ENCODE measurements at regions not wholly inside any gene's neighbourhood (a gene's known extent, or its start where the extent isn't known, plus 50 kb on each side); places are given as distances from the start of the nearest gene placed in this dataset.

DNA sequence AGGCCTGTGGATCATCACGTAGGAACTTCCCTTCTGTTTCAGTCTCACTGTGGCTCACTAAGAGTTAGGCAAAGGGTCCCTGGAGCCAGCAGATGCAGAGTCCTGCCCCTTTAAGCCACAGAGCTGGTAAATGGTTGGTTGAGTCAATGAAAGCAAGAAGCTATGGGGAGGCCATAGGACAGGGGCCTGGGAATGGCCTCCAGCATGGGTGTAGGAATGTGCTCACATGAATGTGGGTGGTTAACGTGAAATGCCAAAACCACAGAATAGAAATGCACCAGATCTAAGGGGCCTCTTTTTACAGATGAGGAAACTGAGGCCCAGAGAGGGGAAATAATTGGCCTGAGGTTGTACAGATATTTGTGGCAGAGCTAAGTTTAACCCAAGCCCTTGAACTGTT is 150.3 kb downstream of the TLE3 start:
- Histone ChIP-seq H4K20me1 (ENCODE audit: insufficient read depth, low read length) (no peaks in the 10 kb centered on the region), H3K36me3 (ENCODE audit: insufficient read depth, low read length) (no peaks in the 10 kb centered on the region), H3K4me1 (ENCODE audit: insufficient read depth, low read length, poor library complexity, severe bottlenecking) (no peaks in the 10 kb centered on the region), H3K4me3 (ENCODE audit: low read depth, low read length, poor library complexity, severe bottlenecking) (no peak overlapping the region), H3K9me2 (ENCODE audit: insufficient read depth, low read length) (no peaks in the 10 kb centered on the region), H3K79me2 (ENCODE audit: insufficient read depth, low read depth, low read length) (no peaks in the 10 kb centered on the region), H3K9me3 (ENCODE audit: low read length) (no peaks in the 10 kb centered on the region), H3K4me2 (ENCODE audit: low read length) (no peak overlapping the region), H3K27ac (ENCODE audit: low read depth, low read length, poor library complexity, severe bottlenecking) (no peak overlapping the region), H2AFZ (ENCODE audit: low read length) (no peak overlapping the region)
- TF ChIP-seq, protein P1, sequence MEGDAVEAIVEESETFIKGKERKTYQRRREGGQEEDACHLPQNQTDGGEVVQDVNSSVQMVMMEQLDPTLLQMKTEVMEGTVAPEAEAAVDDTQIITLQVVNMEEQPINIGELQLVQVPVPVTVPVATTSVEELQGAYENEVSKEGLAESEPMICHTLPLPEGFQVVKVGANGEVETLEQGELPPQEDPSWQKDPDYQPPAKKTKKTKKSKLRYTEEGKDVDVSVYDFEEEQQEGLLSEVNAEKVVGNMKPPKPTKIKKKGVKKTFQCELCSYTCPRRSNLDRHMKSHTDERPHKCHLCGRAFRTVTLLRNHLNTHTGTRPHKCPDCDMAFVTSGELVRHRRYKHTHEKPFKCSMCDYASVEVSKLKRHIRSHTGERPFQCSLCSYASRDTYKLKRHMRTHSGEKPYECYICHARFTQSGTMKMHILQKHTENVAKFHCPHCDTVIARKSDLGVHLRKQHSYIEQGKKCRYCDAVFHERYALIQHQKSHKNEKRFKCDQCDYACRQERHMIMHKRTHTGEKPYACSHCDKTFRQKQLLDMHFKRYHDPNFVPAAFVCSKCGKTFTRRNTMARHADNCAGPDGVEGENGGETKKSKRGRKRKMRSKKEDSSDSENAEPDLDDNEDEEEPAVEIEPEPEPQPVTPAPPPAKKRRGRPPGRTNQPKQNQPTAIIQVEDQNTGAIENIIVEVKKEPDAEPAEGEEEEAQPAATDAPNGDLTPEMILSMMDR (conservative IDR thresholded peaks at IDR 0.05; ENCODE audit: low read length) = no peak
- no peak for TF ChIP-seq EZH2phosphoT487 (IDR thresholded peaks at IDR 0.05; ENCODE audit: borderline replicate concordance, low read depth, low read length)
- no TSS peak for BruUV-seq (replicated peaks)
- ChIA-PET CTCF (ENCODE audit: unreplicated experiment) (no interaction called here), POLR2A (interaction anchor here (1.2 kb wide), 1 partner anchor 11 kb away, joined by 4 read pairs; no protein-coding TSS in a partner anchor)
- intact Hi-C loops (cut with micrococcal nuclease; ENCODE audit: unreplicated experiment) = no loop called here
- DNase-seq (ENCODE audit: low spot score) = no peak

DNA sequence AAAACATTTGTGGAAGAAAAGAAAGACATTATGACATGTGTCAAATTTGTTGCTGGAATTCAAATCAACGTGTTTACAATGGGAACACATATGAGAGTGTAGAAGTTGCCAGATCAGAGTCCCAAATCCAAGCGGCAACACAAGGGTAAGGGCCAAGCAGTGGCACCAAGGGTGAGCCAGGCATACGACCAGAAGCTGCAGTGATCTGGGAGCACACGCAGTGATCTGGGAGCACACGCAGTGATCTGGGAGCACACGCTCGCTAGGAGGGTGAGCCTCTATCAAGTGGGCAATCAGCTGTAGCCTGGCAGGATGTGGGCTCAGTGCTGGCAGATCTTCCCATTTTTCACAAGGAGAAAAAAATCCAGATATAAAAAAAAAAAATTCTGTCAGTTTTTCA is 148.2 kb downstream of the TLE3 start:
- Histone ChIP-seq H2AFZ (ENCODE audit: low read length) (no peak overlapping the region), H3K27ac (ENCODE audit: low read depth, low read length, poor library complexity, severe bottlenecking) (no peak overlapping the region), H3K4me2 (ENCODE audit: low read length) (no peak overlapping the region), H3K79me2 (ENCODE audit: insufficient read depth, low read depth, low read length) (no peaks in the 10 kb centered on the region), H3K4me3 (ENCODE audit: low read depth, low read length, poor library complexity, severe bottlenecking) (no peak overlapping the region), H3K4me1 (ENCODE audit: insufficient read depth, low read length, poor library complexity, severe bottlenecking) (no peaks in the 10 kb centered on the region), H3K9me2 (ENCODE audit: insufficient read depth, low read length) (no peaks in the 10 kb centered on the region), H3K36me3 (ENCODE audit: insufficient read depth, low read length) (no peaks in the 10 kb centered on the region), H3K9me3 (ENCODE audit: low read length) (no peaks in the 10 kb centered on the region), H4K20me1 (ENCODE audit: insufficient read depth, low read length) (no peaks in the 10 kb centered on the region)
- ChIA-PET CTCF (ENCODE audit: unreplicated experiment) (interaction anchor here (0.5 kb wide), 1 partner anchor 147 kb away, joined by 3 read pairs; no protein-coding TSS in a partner anchor), POLR2A (interaction anchor here (0.9 kb wide), 1 partner anchor 138 kb away, joined by 4 read pairs; no protein-coding TSS in a partner anchor)
- BruUV-seq (replicated peaks) = no TSS peak
- DNase-seq (ENCODE audit: low spot score) = no peak
- TF ChIP-seq, protein P1 (conservative IDR thresholded peaks at IDR 0.05; ENCODE audit: low read length) = no peak
- no peak for TF ChIP-seq EZH2phosphoT487 (IDR thresholded peaks at IDR 0.05; ENCODE audit: borderline replicate concordance, low read depth, low read length)
- intact Hi-C loops (cut with micrococcal nuclease; ENCODE audit: unreplicated experiment) = no loop called here

DNA sequence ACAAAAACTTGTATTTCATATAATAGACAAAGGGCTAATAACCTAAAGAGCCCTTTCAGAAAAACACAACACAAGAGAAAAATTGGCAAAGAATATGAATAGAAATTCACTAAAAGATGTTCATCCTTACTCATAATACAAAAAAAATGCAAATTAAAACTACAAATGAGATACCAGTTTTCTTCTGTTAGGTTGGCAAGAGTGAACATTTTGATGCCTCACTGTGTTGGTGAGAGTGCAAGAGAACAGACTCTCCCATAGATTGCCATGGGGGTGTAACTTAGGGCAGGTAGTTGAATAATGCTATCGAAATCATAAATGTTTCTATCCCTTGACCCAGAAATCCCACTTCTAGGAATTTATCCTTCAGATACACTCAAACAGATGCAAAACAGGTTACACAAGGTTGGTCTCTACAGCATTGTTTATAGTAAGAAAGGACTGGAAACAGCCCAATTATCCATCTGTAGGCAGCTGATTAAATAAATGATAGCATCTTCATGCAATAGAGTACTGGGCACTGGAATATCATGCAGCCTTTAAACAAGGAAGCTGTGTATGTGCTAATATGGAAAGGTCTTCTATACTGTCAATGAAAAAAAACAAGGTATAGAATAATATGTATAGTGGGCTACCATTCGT is 146.3 kb downstream of the TLE3 start:
- Histone ChIP-seq H3K9me2 (ENCODE audit: insufficient read depth, low read length) (no peaks in the 10 kb centered on the region), H3K4me3 (ENCODE audit: low read depth, low read length, poor library complexity, severe bottlenecking) (no peak overlapping the region), H3K9me3 (ENCODE audit: low read length) (no peaks in the 10 kb centered on the region), H3K27ac (ENCODE audit: low read depth, low read length, poor library complexity, severe bottlenecking) (no peak overlapping the region), H3K4me1 (ENCODE audit: insufficient read depth, low read length, poor library complexity, severe bottlenecking) (no peaks in the 10 kb centered on the region), H3K79me2 (ENCODE audit: insufficient read depth, low read depth, low read length) (no peaks in the 10 kb centered on the region), H3K4me2 (ENCODE audit: low read length) (no peak overlapping the region), H3K36me3 (ENCODE audit: insufficient read depth, low read length) (no peaks in the 10 kb centered on the region), H2AFZ (ENCODE audit: low read length) (no peak overlapping the region), H4K20me1 (ENCODE audit: insufficient read depth, low read length) (no peaks in the 10 kb centered on the region)
- no peak for DNase-seq (ENCODE audit: low spot score)
- BruUV-seq (replicated peaks) = no TSS peak
- ChIA-PET CTCF (ENCODE audit: unreplicated experiment) (no interaction called here), POLR2A (no interaction called here)
- TF ChIP-seq EZH2phosphoT487 (IDR thresholded peaks at IDR 0.05; ENCODE audit: borderline replicate concordance, low read depth, low read length) = no peak
- TF ChIP-seq, protein P1 (conservative IDR thresholded peaks at IDR 0.05; ENCODE audit: low read length) = no peak
- intact Hi-C loops (cut with micrococcal nuclease; ENCODE audit: unreplicated experiment) = no loop called here
